Breast epithelium (tissue), 4 donors: ENCODE measurements at regions not wholly inside any gene's neighbourhood (a gene's known extent, or its start where the extent isn't known, plus 50 kb on each side); places are given as distances from the start of the nearest gene placed in this dataset.

ENCODE experiments used
- DNase-seq, 2 donors: peaks; one replicate each; pipeline ENCODE4 v3.0.0-alpha.2; 2019; ENCODE audit warnings: low spot score in 2 of 2
- H3K27ac ChIP-seq, 2 donors: fragments of 200-600 bp; sonication (generic) in 1 of 2; one replicate each; pipeline ENCODE4 v1.5.1; 2016 to 2019; ENCODE audit warnings: mild to moderate bottlenecking in 1 of 2
- H3K27me3 ChIP-seq, 2 donors: fragments of 200-600 bp; sonication (generic) in 1 of 2; one replicate each; pipeline versions ENCODE4 v1.5.1 to v1.6.0; 2017 to 2019; ENCODE audit warnings: control low read depth in 1 of 2, mild to moderate bottlenecking in 1 of 2
- H3K36me3 ChIP-seq: fragments of 200-600 bp; one replicate; pipeline ENCODE4 v1.5.1; 2019
- H3K4me1 ChIP-seq, 2 donors: fragments of 200-600 bp; sonication (generic); one replicate each; pipeline ENCODE4 v1.5.1; 2016 to 2019; ENCODE audit warnings: control low read depth in 1 of 2
- H3K4me3 ChIP-seq, 3 donors: fragments of 200-600 bp; sonication (generic); 1 replicate in 2 of 3; 2 replicates in 1 of 3; pipeline ENCODE4 v1.5.1; 2016 to 2019; ENCODE audit warnings: mild to moderate bottlenecking in 3 of 3, moderate library complexity in 2 of 3
- H3K9me3 ChIP-seq, 2 donors: fragments of 200-600 bp; sonication (generic) in 1 of 2; one replicate each; pipeline ENCODE4 v1.5.1; 2016 to 2019; ENCODE audit warnings: control low read depth in 1 of 2
- CTCF ChIP-seq, 3 donors: fragments of 450-650 bp; IDR thresholded peaks; one replicate each; pipeline ENCODE4 v1.5.1; 2016 to 2017; ENCODE audit warnings: antibody characterized with exemption in 3 of 3, mild to moderate bottlenecking in 3 of 3, moderate library complexity in 3 of 3
- POLR2A ChIP-seq: fragments of 450-650 bp; IDR thresholded peaks from one replicate; pipeline ENCODE4 v1.6.1; 2016; ENCODE audit warnings: antibody characterized with exemption, mild to moderate bottlenecking, moderate library complexity
- POLR2AphosphoS5 ChIP-seq, 3 donors: sonication (generic); formaldehyde crosslinking; IDR thresholded peaks; one replicate each; pipeline ENCODE4 v1.6.1; 2017; ENCODE audit warnings: antibody characterized with exemption in 3 of 3
- intact Hi-C: fragments of 100-400 bp; cut with DNase I; formaldehyde crosslinking; loops from one replicate; pipeline ENCODE4 v1.15.1; 2023; ENCODE audit warnings: low total_unique reads

DNA sequence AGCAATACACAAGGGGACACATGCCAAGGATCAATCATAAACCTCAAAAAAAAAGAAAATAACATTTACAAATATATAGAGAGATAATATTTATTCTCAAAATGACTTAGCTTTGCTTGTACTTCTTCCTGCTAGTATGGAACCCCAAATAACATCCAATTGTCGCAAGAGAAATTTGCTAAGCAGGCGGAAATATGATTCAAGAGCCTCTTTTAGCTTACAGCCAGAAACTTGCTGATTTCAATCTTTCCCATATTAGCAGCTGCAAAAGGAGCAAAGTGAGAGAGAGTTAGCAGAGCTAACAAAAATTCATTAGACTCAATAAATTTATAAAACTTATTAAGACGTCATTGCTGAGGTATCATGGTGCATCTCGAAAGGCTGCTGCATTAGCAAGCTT, 294.9 kb downstream of the FSIP2 start:
- H3K4me1 ChIP-seq, result no peaks in the 10 kb centered on the region
- no peak overlapping the region for H3K4me3 ChIP-seq
- no peak overlapping the region for H3K27ac ChIP-seq
- intact Hi-C loops, result no loop called here
- H3K9me3 ChIP-seq, result no peaks in the 10 kb centered on the region
- H3K27me3 ChIP-seq, result no peaks in the 10 kb centered on the region
- TF ChIP-seq CTCF (IDR thresholded peaks at IDR 0.05) (no peak), POLR2A (no peak), POLR2AphosphoS5 (IDR thresholded peaks at IDR 0.05) (no peak)
- no peak for DNase-seq
- H3K36me3 ChIP-seq, result no peaks in the 10 kb centered on the region

DNA sequence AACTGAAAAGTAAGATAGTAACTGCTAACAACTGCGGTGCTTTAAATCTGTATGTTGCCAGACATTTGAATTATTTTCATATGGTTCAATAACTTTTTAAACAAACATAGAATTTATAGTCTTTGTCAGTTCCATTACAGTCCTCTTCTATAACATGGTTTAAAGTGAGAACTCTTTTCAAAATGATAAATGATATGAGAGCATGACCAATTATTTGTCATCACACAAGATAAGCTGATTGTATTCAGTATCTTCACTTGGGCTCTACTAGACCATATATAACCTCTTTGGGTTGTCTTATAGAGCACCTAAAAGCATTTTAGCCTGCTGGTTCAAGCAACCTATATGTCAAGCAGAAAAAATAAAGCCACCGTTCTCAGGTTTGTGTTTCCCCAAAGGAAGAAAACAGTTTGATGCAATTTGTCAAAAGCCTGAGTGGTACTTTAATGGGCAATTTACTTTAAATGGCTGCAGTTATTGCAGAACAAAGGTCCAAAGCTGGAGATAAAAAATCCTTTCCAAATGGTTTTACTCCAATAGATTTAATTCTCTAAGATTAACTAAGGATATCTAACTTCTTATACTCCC, 298.4 kb downstream of the FSIP2 start:
- H3K4me3 ChIP-seq, result no peak overlapping the region
- intact Hi-C loops, result no loop called here
- H3K27me3 ChIP-seq, result no peaks in the 10 kb centered on the region
- no peaks in the 10 kb centered on the region for H3K9me3 ChIP-seq
- H3K4me1 ChIP-seq, result no peaks in the 10 kb centered on the region
- TF ChIP-seq CTCF (IDR thresholded peaks at IDR 0.05), result no peak
- no peak for TF ChIP-seq POLR2A
- no peak for TF ChIP-seq POLR2AphosphoS5 (IDR thresholded peaks at IDR 0.05)
- DNase-seq, result no peak
- H3K27ac ChIP-seq, result no peak overlapping the region
- H3K36me3 ChIP-seq, result no peaks in the 10 kb centered on the region

DNA sequence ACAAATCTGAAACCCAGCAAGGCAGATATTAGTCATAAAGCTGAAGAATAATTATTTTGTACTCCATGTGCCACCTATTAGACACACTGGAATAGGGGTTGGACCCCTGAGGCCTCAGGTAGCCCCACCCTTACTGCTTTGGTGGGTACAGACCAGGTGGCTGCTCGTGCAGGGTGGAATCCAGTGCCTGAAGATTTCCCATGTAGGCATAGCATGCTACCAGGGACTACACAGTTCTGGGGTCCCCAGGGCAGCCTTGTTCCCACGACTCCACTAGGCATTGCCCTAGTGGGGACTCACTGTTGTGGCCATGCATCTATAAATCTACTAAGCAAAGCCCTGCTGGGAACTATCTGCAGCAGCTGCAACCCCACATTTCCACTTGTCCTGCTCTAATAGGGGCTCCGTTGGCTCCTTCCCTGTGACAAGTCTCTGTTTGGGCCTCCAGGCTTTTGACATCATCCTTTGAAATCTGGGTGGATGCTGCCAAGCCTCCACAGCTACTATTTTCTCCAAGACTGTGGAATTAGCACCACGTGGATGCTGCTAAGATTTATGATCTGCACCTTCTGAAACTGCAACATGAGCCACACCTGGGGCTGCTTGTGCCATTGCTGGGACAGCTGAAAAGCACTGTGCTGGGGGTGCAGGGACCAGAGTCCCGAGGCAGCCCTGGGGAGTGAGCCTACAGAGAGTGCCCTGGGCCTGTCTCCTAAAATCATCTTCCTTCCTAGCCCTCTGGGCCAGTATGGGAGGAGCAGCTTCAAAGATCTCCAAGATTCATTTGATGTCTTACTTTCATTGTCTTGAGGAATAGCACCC, 303.8 kb downstream of the FSIP2 start:
- Histone ChIP-seq H3K4me1 (no peaks in the 10 kb centered on the region), H3K36me3 (no peaks in the 10 kb centered on the region), H3K27me3 (no peaks in the 10 kb centered on the region), H3K27ac (no peak overlapping the region), H3K9me3 (no peaks in the 10 kb centered on the region), H3K4me3 (no peak overlapping the region)
- intact Hi-C loops, result no loop called here
- TF ChIP-seq POLR2AphosphoS5 (IDR thresholded peaks at IDR 0.05) (no peak), CTCF (IDR thresholded peaks at IDR 0.05) (no peak), POLR2A (no peak)
- DNase-seq, result no peak

DNA sequence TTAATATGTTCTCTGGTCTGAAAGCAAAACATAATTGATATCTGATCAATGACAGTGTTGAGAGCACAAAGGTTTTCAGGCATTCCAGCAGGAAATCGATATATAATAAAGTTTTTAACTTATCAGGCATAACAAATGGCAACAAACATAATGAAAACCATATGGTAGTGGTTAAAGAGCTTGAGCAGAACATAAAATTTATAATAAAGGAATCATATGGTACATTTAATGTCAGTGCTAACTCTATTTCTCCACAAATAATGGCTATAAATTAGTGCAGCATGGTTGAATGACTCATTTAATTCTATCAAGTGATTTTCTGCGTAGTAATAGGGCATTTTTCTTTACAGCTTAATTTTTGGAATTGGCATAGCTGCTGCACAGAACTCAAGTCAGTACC, 306.2 kb downstream of the FSIP2 start:
- no peak for DNase-seq
- no peaks in the 10 kb centered on the region for H3K4me1 ChIP-seq
- no peak overlapping the region for H3K4me3 ChIP-seq
- intact Hi-C loops, result no loop called here
- no peaks in the 10 kb centered on the region for H3K36me3 ChIP-seq
- no peak overlapping the region for H3K27ac ChIP-seq
- H3K27me3 ChIP-seq, result no peaks in the 10 kb centered on the region
- no peak for TF ChIP-seq POLR2A
- TF ChIP-seq CTCF (IDR thresholded peaks at IDR 0.05), result no peak
- no peak for TF ChIP-seq POLR2AphosphoS5 (IDR thresholded peaks at IDR 0.05)
- H3K9me3 ChIP-seq, result no peaks in the 10 kb centered on the region

- TF ChIP-seq CTCF (IDR thresholded peaks at IDR 0.05) (no peak), POLR2A (no peak), POLR2AphosphoS5 (IDR thresholded peaks at IDR 0.05) (no peak)
Measured at GRCh38 chr2:186052930-186053329, 314.3 kb downstream of the FSIP2 start.

More at GRCh38 chr2:186052930-186053329, 314.3 kb downstream of the FSIP2 start:
- Histone ChIP-seq H3K27ac (no peak overlapping the region), H3K9me3 (no peaks in the 10 kb centered on the region), H3K4me1 (no peaks in the 10 kb centered on the region), H3K27me3 (no peaks in the 10 kb centered on the region), H3K4me3 (no peak overlapping the region), H3K36me3 (no peaks in the 10 kb centered on the region)
- intact Hi-C loops, result no loop called here
- DNase-seq, result no peak
